NCI-H146 treated with DMSO at 0.1 percent for 48 hours (cell line): ENCODE measurements at regions not wholly inside any gene's neighbourhood (a gene's known extent, or its start where the extent isn't known, plus 50 kb on each side); places are given as distances from the start of the nearest gene placed in this dataset.

ENCODE experiments used
- DNase-seq: peaks from one replicate; lab custom pipeline; 2025; ENCODE audit not compliant: unreplicated experiment; lab: John Stamatoyannopoulos, UW

GRCh38 chr18:10374636-10375293, 79.7 kb upstream of the APCDD1 start:
- DNase-seq, result no peak

- DNase-seq, result no peak
Observed at GRCh38 chr18:10376731-10377130, 77.7 kb upstream of the APCDD1 start.

GRCh38 chr18:10377956-10378355, 76.5 kb upstream of the APCDD1 start:
- no peak for DNase-seq

GRCh38 chr18:10378688-10379420, 75.6 kb upstream of the APCDD1 start:
- no peak for DNase-seq

- DNase-seq, result no peak
Observed at GRCh38 chr18:10379522-10379921, 74.9 kb upstream of the APCDD1 start.

GRCh38 chr18:10381516-10381915, 72.9 kb upstream of the APCDD1 start:
- DNase-seq, result no peak

- DNase-seq, result no peak
Observed at GRCh38 chr18:10381951-10382350, 72.5 kb upstream of the APCDD1 start.

- no peak for DNase-seq
Observed at GRCh38 chr18:10386049-10386448, 68.4 kb upstream of the APCDD1 start.

- DNase-seq, result no peak
Observed at GRCh38 chr18:10386956-10387355, 67.5 kb upstream of the APCDD1 start.

- DNase-seq, result no peak
Observed at GRCh38 chr18:10387399-10387798, 67.0 kb upstream of the APCDD1 start.

- DNase-seq, result no peak
Observed at GRCh38 chr18:10388373-10388772, 66.1 kb upstream of the APCDD1 start.

- no peak for DNase-seq
Observed at GRCh38 chr18:10391506-10391905, 62.9 kb upstream of the APCDD1 start.

- DNase-seq, result no peak
Observed at GRCh38 chr18:10397004-10397403, 57.4 kb upstream of the APCDD1 start.

GRCh38 chr18:10398571-10398970, 55.9 kb upstream of the APCDD1 start:
- no peak for DNase-seq

- DNase-seq, result no peak
Observed at GRCh38 chr18:10399465-10399864, 55.0 kb upstream of the APCDD1 start.

GRCh38 chr18:10400534-10401307, 53.7 kb upstream of the APCDD1 start:
- no peak for DNase-seq

- no peak for DNase-seq
Observed at GRCh38 chr18:10401521-10401920, 52.9 kb upstream of the APCDD1 start.

GRCh38 chr18:10401930-10402329, 52.5 kb upstream of the APCDD1 start:
- DNase-seq, result no peak

GRCh38 chr18:10402871-10403559, 51.4 kb upstream of the APCDD1 start:
- DNase-seq, result no peak

GRCh38 chr18:10403708-10404107, 50.7 kb upstream of the APCDD1 start:
- no peak for DNase-seq

GRCh38 chr18:10404168-10404567, 50.3 kb upstream of the APCDD1 start:
- DNase-seq, result no peak
